A549 (cell line): ENCODE measurements at regions not wholly inside any gene's neighbourhood (a gene's known extent, or its start where the extent isn't known, plus 50 kb on each side); places are given as distances from the start of the nearest gene placed in this dataset.

Experiments used
- ATAC-seq, 2 experiments: fragments of 200-7000 bp in 1 of 2; fragments of >200 bp in 1 of 2; cut with Nextera tagmentation in 1 of 2; cut with Tn5 transposase in 1 of 2; 3 replicates each; pipeline versions ENCODE4 v1.8.0 to v1.9.1; 2018 to 2020; ENCODE audit warnings: mild to moderate bottlenecking in 1 of 2, moderate library complexity in 1 of 2
- CTCF ChIA-PET: fragments of 300-600 bp; sonication (Branson Sonifier 250); formaldehyde crosslinking; extraction: SDS; loops from one replicate; lab custom pipeline; 2021; ENCODE audit warnings: antibody characterized with exemption, inconsistent platforms; lab: Yijun Ruan, JAX
- POLR2A ChIA-PET: fragments of 350-600 bp; formaldehyde crosslinking; extraction: SDS; loops from one replicate; lab custom pipeline; 2021; ENCODE audit warnings: antibody characterized with exemption, inconsistent platforms; lab: Yijun Ruan, JAX
- DNase-seq, 2 experiments: peaks; one replicate each; pipeline versions ENCODE4 v3.0.0 to v3.0.0-alpha.2; 2011 to 2016; ENCODE audit warnings: low read depth in 1 of 2, low spot score in 1 of 2
- FAIRE-seq: peaks from 2 replicates; lab custom pipeline; 2011; peaks lifted over from hg19 to GRCh38; lab: Jason Lieb, UNC
- H3K27ac ChIP-seq, 2 experiments: fragments of >200 bp; sonication (Bioruptor Twin); formaldehyde crosslinking; 3 replicates each; pipeline ENCODE4 v1.5.1; 2016 to 2017
- H3K4me1 ChIP-seq: fragments of >200 bp; sonication (Bioruptor Twin); formaldehyde crosslinking; 3 replicates; pipeline ENCODE4 v1.6.1; 2016
- H3K4me2 ChIP-seq: fragments of >200 bp; sonication (Bioruptor Twin); formaldehyde crosslinking; 3 replicates; pipeline ENCODE4 v1.6.1; 2016
- H3K4me3 ChIP-seq: fragments of >200 bp; sonication (Bioruptor Twin); formaldehyde crosslinking; 3 replicates; pipeline ENCODE4 v1.5.1; 2016
- H3K9me3 ChIP-seq: fragments of >200 bp; sonication (Bioruptor Twin); formaldehyde crosslinking; 3 replicates; pipeline ENCODE4 v1.6.1; 2016
- BCL3 ChIP-seq: fragments of >200 bp; sonication (Bioruptor Twin); formaldehyde crosslinking; IDR thresholded peaks from 3 replicates; pipeline ENCODE4 v1.6.1; 2016
- BHLHE40 ChIP-seq: IDR thresholded peaks from 2 replicates; pipeline ENCODE4 v1.6.1; 2012; ENCODE audit warnings: low read depth, low read length, inconsistent platforms
- CBX8 ChIP-seq: fragments of 200-600 bp; sonication (generic); IDR thresholded peaks from 2 replicates; pipeline ENCODE4 v1.6.1; 2016
- CTCF ChIP-seq: fragments of >200 bp; sonication (Bioruptor Twin); formaldehyde crosslinking; IDR thresholded peaks from 3 replicates; pipeline ENCODE4 v1.5.1; 2016
- EHMT2 ChIP-seq: fragments of 200-600 bp; sonication (generic); IDR thresholded peaks from 2 replicates; pipeline ENCODE4 v1.6.1; 2016; ENCODE audit warnings: antibody characterized with exemption, low read depth, mild to moderate bottlenecking, moderate library complexity
- ELK1 ChIP-seq: fragments of 150-350 bp; IDR thresholded peaks from 2 replicates; pipeline ENCODE4 v1.6.1; 2014; ENCODE audit warnings: low read depth, mild to moderate bottlenecking, low read length
- EP300 ChIP-seq, 2 experiments: fragments of >200 bp; sonication (Bioruptor Twin); formaldehyde crosslinking; IDR thresholded peaks; 2 replicates in 1 of 2; 3 replicates in 1 of 2; pipeline ENCODE4 v1.6.1; 2016 to 2017
- FOSB ChIP-seq: fragments of 250-450 bp; sonication (Bioruptor Pico); IDR thresholded peaks from 2 replicates; pipeline ENCODE4 v1.5.0; 2020; ENCODE audit warnings: mild to moderate bottlenecking, moderate library complexity
- FOSL2 ChIP-seq, 2 experiments: fragments of 450-650 bp in 1 of 2; fragments of >200 bp in 1 of 2; sonication (Bioruptor Twin) in 1 of 2; formaldehyde crosslinking; IDR thresholded peaks; 2 replicates each; pipeline versions ENCODE4 v1.5.0 to v1.6.1; 2016 to 2020; ENCODE audit warnings: mild to moderate bottlenecking in 1 of 2, moderate library complexity in 1 of 2
- GATA3 ChIP-seq: IDR thresholded peaks from 2 replicates; pipeline ENCODE4 v1.6.1; 2012; ENCODE audit warnings: borderline replicate concordance
- HDAC2 ChIP-seq: fragments of 200-600 bp; sonication (generic); IDR thresholded peaks from 2 replicates; pipeline ENCODE4 v1.6.1; 2016
- HES2 ChIP-seq: fragments of >200 bp; sonication (Bioruptor Twin); formaldehyde crosslinking; IDR thresholded peaks from 2 replicates; pipeline ENCODE4 v1.6.1; 2016
- HOXA7 ChIP-seq: fragments of 250-450 bp; sonication (Bioruptor Pico); IDR thresholded peaks from 2 replicates; pipeline ENCODE4 v1.5.0; 2020; ENCODE audit warnings: mild to moderate bottlenecking, moderate library complexity
- JUNB ChIP-seq: fragments of >200 bp; sonication (Bioruptor Twin); formaldehyde crosslinking; IDR thresholded peaks from 2 replicates; pipeline ENCODE4 v1.6.1; 2016
- MAFK ChIP-seq: fragments of 450-650 bp; IDR thresholded peaks from 2 replicates; pipeline ENCODE4 v1.6.1; 2014; ENCODE audit not compliant: partially characterized antibody
- MYC ChIP-seq: IDR thresholded peaks from 2 replicates; pipeline ENCODE4 v1.6.1; 2012; ENCODE audit warnings: mild to moderate bottlenecking, inconsistent platforms, low read length, improper control_type of control experiment, borderline replicate concordance
- NFE2L2 ChIP-seq: fragments of 150-350 bp; conservative IDR thresholded peaks from 2 replicates; pipeline ENCODE4 v1.6.1; 2014; ENCODE audit warnings: low read length
- NPAS2 ChIP-seq: fragments of 250-450 bp; sonication (Bioruptor Pico); IDR thresholded peaks from 2 replicates; pipeline ENCODE4 v1.8.0; 2022; ENCODE audit warnings: mild to moderate bottlenecking, moderate library complexity, borderline replicate concordance
- NR3C1 ChIP-seq: fragments of >200 bp; sonication (Bioruptor Twin); formaldehyde crosslinking; IDR thresholded peaks from 3 replicates; pipeline ENCODE4 v1.6.1; 2017
- PBX3 ChIP-seq: IDR thresholded peaks from 2 replicates; pipeline ENCODE4 v1.6.1; 2012
- RAD21 ChIP-seq, 2 experiments: fragments of >200 bp in 1 of 2; sonication (Bioruptor Twin) in 1 of 2; formaldehyde crosslinking in 1 of 2; IDR thresholded peaks in 1 of 2; conservative IDR thresholded peaks in 1 of 2; 2 replicates in 1 of 2; 3 replicates in 1 of 2; pipeline ENCODE4 v1.6.1; 2012 to 2018; ENCODE audit warnings: inconsistent platforms in 1 of 2
- RARB ChIP-seq: fragments of 250-450 bp; sonication (Bioruptor Pico); IDR thresholded peaks from 2 replicates; pipeline ENCODE4 v1.8.0; 2021; ENCODE audit warnings: mild to moderate bottlenecking, moderate library complexity
- TFCP2L1 ChIP-seq: fragments of 250-450 bp; sonication (Bioruptor Pico); IDR thresholded peaks from 2 replicates; pipeline ENCODE4 v1.5.0; 2021; ENCODE audit warnings: mild to moderate bottlenecking
- TP53 ChIP-seq: fragments of 250-450 bp; sonication (Bioruptor Pico); IDR thresholded peaks from 2 replicates; pipeline ENCODE4 v1.5.0; 2021; ENCODE audit warnings: mild to moderate bottlenecking, moderate library complexity
- USF2 ChIP-seq: fragments of 450-650 bp; IDR thresholded peaks from 2 replicates; pipeline ENCODE4 v1.6.1; 2014; ENCODE audit warnings: antibody characterized with exemption
- WGBS: methylation state at CpG from one replicate; pipeline ENCODE4 v1.1.6; 2017; ENCODE audit errors: missing lambda C conversion rate; 5-methylcytosine and 5-hydroxymethylcytosine counted together

GRCh38 chr15:70495991-70496599, 267.3 kb downstream of the UACA start:
- peak overlapping the region; percentile 73 for H3K4me2 ChIP-seq
- POLR2A ChIA-PET, result interaction anchor here (0.8 to 3.6 kb wide), 5 partner anchors 9 to 89 kb away, joined by 3 to 31 read pairs (median 5); no protein-coding TSS in a partner anchor
- no peak for ATAC-seq

GRCh38 chr15:70494852-70495571, 268.3 kb downstream of the UACA start:
- ATAC-seq (peak; percentile 84 to 93), DNase-seq (peak; percentile 98 to 100), FAIRE-seq (peak; percentile 67)
- ChIA-PET CTCF (interaction anchor here (0.8 to 20.4 kb wide), 5 partner anchors 6 to 28 kb away, joined by 3 to 228 read pairs (median 5); no protein-coding TSS in a partner anchor), POLR2A (interaction anchor here (0.6 to 3.6 kb wide), 6 partner anchors 10 to 1032 kb away, joined by 3 to 31 read pairs (median 5); no protein-coding TSS in a partner anchor)
- H3K4me1 ChIP-seq, result peaks cover 55% of the 10 kb centered on the region
- peak overlapping the region; percentile 87 to 93 for H3K27ac ChIP-seq
- WGBS, result under 1% methylated on average over 8 of the region's 8 CpGs
- H3K9me3 ChIP-seq, result no peaks in the 10 kb centered on the region
- H3K4me2 ChIP-seq, result peak overlapping the region; percentile 73
- H3K4me3 ChIP-seq, result no peak overlapping the region
- TF ChIP-seq GATA3, result peak; percentile 99
- TF ChIP-seq ELK1, result no peak
- TF ChIP-seq HES2, result 0 out of 2 replicates have a peak, but pooled peaks have one; percentile 56
- no peak for TF ChIP-seq MAFK
- no peak for TF ChIP-seq HDAC2
- TF ChIP-seq NR3C1, result no peak
- peak; percentile 34 to 60 for TF ChIP-seq RAD21 (conservative IDR thresholded peaks at IDR 0.05 in 1 of 2, IDR thresholded peaks at IDR 0.05 in 1 of 2)
- TF ChIP-seq CTCF, result no peak
- TF ChIP-seq HOXA7 (CRISPR knock-in tag), result no peak; the same call in 1 of the 2 replicates
- TF ChIP-seq CBX8, result no peak
- peak; percentile 81 for TF ChIP-seq RARB
- TF ChIP-seq EHMT2, result no peak
- TF ChIP-seq FOSL2 (IDR thresholded peaks at IDR 0.05), result peak; percentile 97
- TF ChIP-seq FOSL2 (CRISPR knock-in tag; IDR thresholded peaks at IDR 0.05), result peak; percentile 99
- TF ChIP-seq PBX3, result peak; percentile 84

More at GRCh38 chr15:70495991-70496599, 267.3 kb downstream of the UACA start:
- peaks cover 55% of the 10 kb centered on the region for H3K4me1 ChIP-seq
- FAIRE-seq (no peak), DNase-seq (no peak)
- no peaks in the 10 kb centered on the region for H3K9me3 ChIP-seq
- peak overlapping the region; percentile 87 to 93 for H3K27ac ChIP-seq
- no peak for TF ChIP-seq BCL3
- TF ChIP-seq USF2, result no peak
- TF ChIP-seq MYC, result no peak
- TF ChIP-seq JUNB, result no peak
- TF ChIP-seq RARB, result no peak
- TF ChIP-seq NPAS2 (CRISPR knock-in tag), result no peak
- TF ChIP-seq TP53 (CRISPR knock-in tag), result no peak
- no peak for TF ChIP-seq BHLHE40
- TF ChIP-seq FOSL2 (IDR thresholded peaks at IDR 0.05), result no peak
- no peak for TF ChIP-seq FOSL2 (CRISPR knock-in tag; IDR thresholded peaks at IDR 0.05)
- TF ChIP-seq PBX3, result no peak
- no peak for TF ChIP-seq EP300 (IDR thresholded peaks at IDR 0.05)
- TF ChIP-seq RAD21 (conservative IDR thresholded peaks at IDR 0.05 in 1 of 2, IDR thresholded peaks at IDR 0.05 in 1 of 2), result no peak
- no peak for TF ChIP-seq FOSB (CRISPR knock-in tag)
- TF ChIP-seq NFE2L2, result no peak
- no peak for TF ChIP-seq TFCP2L1
- WGBS, result 90% methylated on average over 4 of the region's 4 CpGs
- CTCF ChIA-PET, result interaction anchor here (0.7 to 20.4 kb wide), 11 partner anchors 7 to 1021 kb away, joined by 3 to 228 read pairs (median 5); no protein-coding TSS in a partner anchor
- no peak overlapping the region for H3K4me3 ChIP-seq
